BLaER1 (cell line): ENCODE measurements at regions not wholly inside any gene's neighbourhood (a gene's known extent, or its start where the extent isn't known, plus 50 kb on each side); places are given as distances from the start of the nearest gene placed in this dataset.

Experiments
- H3K27ac ChIP-seq: shearing (Covaris generic); formaldehyde crosslinking; 2 replicates; pipeline ENCODE4 v1.8.1; 2022
- H3K27me3 ChIP-seq: shearing (Covaris generic); formaldehyde crosslinking; 2 replicates; pipeline ENCODE4 v1.8.1; 2022
- H3K36me3 ChIP-seq: shearing (Covaris generic); formaldehyde crosslinking; 2 replicates; pipeline ENCODE4 v1.8.1; 2022
- H3K4me1 ChIP-seq: shearing (Covaris generic); formaldehyde crosslinking; 2 replicates; pipeline ENCODE4 v1.8.1; 2022
- H3K4me2 ChIP-seq: shearing (Covaris generic); formaldehyde crosslinking; 2 replicates; pipeline ENCODE4 v1.8.1; 2022
- H3K4me3 ChIP-seq: shearing (Covaris generic); formaldehyde crosslinking; 2 replicates; pipeline ENCODE4 v1.8.1; 2022
- H3K9ac ChIP-seq: shearing (Covaris generic); formaldehyde crosslinking; 2 replicates; pipeline ENCODE4 v1.8.1; 2022
- H3K9me3 ChIP-seq: shearing (Covaris generic); formaldehyde crosslinking; 2 replicates; pipeline ENCODE4 v1.8.1; 2022
- H4K20me1 ChIP-seq: shearing (Covaris generic); formaldehyde crosslinking; 2 replicates; pipeline ENCODE4 v1.8.1; 2022
- Cebpa-rat ChIP-seq: shearing (Covaris generic); IDR thresholded peaks from 2 replicates; pipeline ENCODE4 v1.8.1; 2022

GRCh38 chr3:103791786-103792515 is 1357.1 kb downstream of the ZPLD1 start:
- Histone ChIP-seq H3K9ac (no peak overlapping the region), H3K27ac (no peak overlapping the region), H4K20me1 (no peaks in the 10 kb centered on the region), H3K4me3 (no peak overlapping the region), H3K36me3 (no peaks in the 10 kb centered on the region), H3K9me3 (no peaks in the 10 kb centered on the region), H3K27me3 (no peaks in the 10 kb centered on the region), H3K4me1 (no peaks in the 10 kb centered on the region), H3K4me2 (no peak overlapping the region)
- no peak for TF ChIP-seq Cebpa-rat

GRCh38 chr3:103794656-103795055 is 1359.8 kb downstream of the ZPLD1 start:
- H3K27me3 ChIP-seq = no peaks in the 10 kb centered on the region
- no peaks in the 10 kb centered on the region for H4K20me1 ChIP-seq
- no peaks in the 10 kb centered on the region for H3K4me1 ChIP-seq
- H3K9me3 ChIP-seq = no peaks in the 10 kb centered on the region
- H3K27ac ChIP-seq = no peak overlapping the region
- no peaks in the 10 kb centered on the region for H3K36me3 ChIP-seq
- H3K4me2 ChIP-seq = no peak overlapping the region
- no peak overlapping the region for H3K9ac ChIP-seq
- H3K4me3 ChIP-seq = no peak overlapping the region
- no peak for TF ChIP-seq Cebpa-rat

GRCh38 chr3:103796068-103796467 is 1361.3 kb downstream of the ZPLD1 start:
- no peak for TF ChIP-seq Cebpa-rat
- H3K4me1 ChIP-seq = no peaks in the 10 kb centered on the region
- H3K9ac ChIP-seq = no peak overlapping the region
- no peaks in the 10 kb centered on the region for H3K9me3 ChIP-seq
- no peaks in the 10 kb centered on the region for H3K27me3 ChIP-seq
- no peak overlapping the region for H3K27ac ChIP-seq
- no peak overlapping the region for H3K4me2 ChIP-seq
- H3K4me3 ChIP-seq = no peak overlapping the region
- H4K20me1 ChIP-seq = no peaks in the 10 kb centered on the region
- H3K36me3 ChIP-seq = no peaks in the 10 kb centered on the region

GRCh38 chr3:103803787-103804186 is 1369.0 kb downstream of the ZPLD1 start:
- H3K9ac ChIP-seq = no peak overlapping the region
- H3K4me2 ChIP-seq = no peak overlapping the region
- no peaks in the 10 kb centered on the region for H3K36me3 ChIP-seq
- H3K4me3 ChIP-seq = no peak overlapping the region
- H3K27me3 ChIP-seq = no peaks in the 10 kb centered on the region
- no peaks in the 10 kb centered on the region for H3K4me1 ChIP-seq
- no peak for TF ChIP-seq Cebpa-rat
- no peaks in the 10 kb centered on the region for H4K20me1 ChIP-seq
- no peak overlapping the region for H3K27ac ChIP-seq
- H3K9me3 ChIP-seq = 0 out of 2 replicates have a peak, but pooled peaks cover 3% of the 10 kb centered on the region

GRCh38 chr3:103810167-103810566 is 1375.4 kb downstream of the ZPLD1 start:
- no peaks in the 10 kb centered on the region for H3K36me3 ChIP-seq
- no peak overlapping the region for H3K4me3 ChIP-seq
- no peaks in the 10 kb centered on the region for H4K20me1 ChIP-seq
- H3K9ac ChIP-seq = no peak overlapping the region
- H3K27ac ChIP-seq = no peak overlapping the region
- no peaks in the 10 kb centered on the region for H3K27me3 ChIP-seq
- no peaks in the 10 kb centered on the region for H3K4me1 ChIP-seq
- TF ChIP-seq Cebpa-rat = no peak
- 0 out of 2 replicates have a peak, but pooled peaks cover 3% of the 10 kb centered on the region for H3K9me3 ChIP-seq
- no peak overlapping the region for H3K4me2 ChIP-seq

GRCh38 chr3:103813955-103814354 is 1379.1 kb downstream of the ZPLD1 start:
- Histone ChIP-seq H3K27ac (no peak overlapping the region), H3K4me1 (no peaks in the 10 kb centered on the region), H3K4me3 (no peak overlapping the region), H3K9ac (no peak overlapping the region), H3K27me3 (no peaks in the 10 kb centered on the region), H3K36me3 (no peaks in the 10 kb centered on the region), H3K4me2 (no peak overlapping the region), H4K20me1 (no peaks in the 10 kb centered on the region), H3K9me3 (no peaks in the 10 kb centered on the region)
- TF ChIP-seq Cebpa-rat = no peak

GRCh38 chr3:103818398-103818797 is 1383.6 kb downstream of the ZPLD1 start:
- Histone ChIP-seq H3K27ac (no peak overlapping the region), H3K27me3 (no peaks in the 10 kb centered on the region), H4K20me1 (no peaks in the 10 kb centered on the region), H3K9me3 (no peaks in the 10 kb centered on the region), H3K4me1 (no peaks in the 10 kb centered on the region), H3K4me2 (no peak overlapping the region), H3K9ac (no peak overlapping the region), H3K36me3 (no peaks in the 10 kb centered on the region), H3K4me3 (no peak overlapping the region)
- TF ChIP-seq Cebpa-rat = no peak

GRCh38 chr3:103818800-103819199 is 1384.0 kb downstream of the ZPLD1 start:
- Histone ChIP-seq H3K9me3 (no peaks in the 10 kb centered on the region), H3K4me2 (no peak overlapping the region), H3K9ac (no peak overlapping the region), H3K27me3 (no peaks in the 10 kb centered on the region), H3K4me1 (no peaks in the 10 kb centered on the region), H4K20me1 (no peaks in the 10 kb centered on the region), H3K4me3 (no peak overlapping the region), H3K36me3 (no peaks in the 10 kb centered on the region), H3K27ac (no peak overlapping the region)
- no peak for TF ChIP-seq Cebpa-rat

GRCh38 chr3:103825586-103825985 is 1390.8 kb downstream of the ZPLD1 start:
- Histone ChIP-seq H4K20me1 (no peaks in the 10 kb centered on the region), H3K27ac (no peak overlapping the region), H3K9ac (no peak overlapping the region), H3K4me2 (no peak overlapping the region), H3K9me3 (no peaks in the 10 kb centered on the region), H3K36me3 (no peaks in the 10 kb centered on the region), H3K4me3 (no peak overlapping the region), H3K4me1 (no peaks in the 10 kb centered on the region), H3K27me3 (no peaks in the 10 kb centered on the region)
- no peak for TF ChIP-seq Cebpa-rat

- TF ChIP-seq Cebpa-rat = no peak
- Histone ChIP-seq H3K36me3 (no peaks in the 10 kb centered on the region), H3K27ac (no peak overlapping the region), H3K4me1 (no peaks in the 10 kb centered on the region), H3K9me3 (no peaks in the 10 kb centered on the region), H3K9ac (no peak overlapping the region), H3K27me3 (no peaks in the 10 kb centered on the region), H3K4me3 (no peak overlapping the region), H3K4me2 (no peak overlapping the region), H4K20me1 (no peaks in the 10 kb centered on the region)
These were observed 1395.0 kb downstream of the ZPLD1 start for GRCh38 chr3:103829723-103830326.
